T-helper 1 cell treated with Interleukin-12 subunit alpha and Interleukin-12 subunit beta and Interleukin-4 antibody, amounts not matched to agents 30 ng/mL and 1 ng/mL, for 36 hours (primary cell): ENCODE measurements at regions not wholly inside any gene's neighbourhood (a gene's known extent, or its start where the extent isn't known, plus 50 kb on each side); places are given as distances from the start of the nearest gene placed in this dataset.
"Not testable (repeated sequence)": the region's sequence is repeated elsewhere in the genome, so short reads cannot be mapped to it uniquely, and the experiment has no call there.

Source experiments
- intact Hi-C: fragments of 100-400 bp; cut with micrococcal nuclease; formaldehyde crosslinking; loops from one replicate; pipeline ENCODE4 v1.15.1; 2024

GRCh38 chr13:50464349-50465251 is 378.9 kb downstream of the DLEU7 start:
- intact Hi-C loops, result no loop called here

GRCh38 chr13:50466456-50466855 is 377.0 kb downstream of the DLEU7 start:
- intact Hi-C loops, result no loop called here

- intact Hi-C loops, result no loop called here
Measured at GRCh38 chr13:50467156-50468110, 376.1 kb downstream of the DLEU7 start.

- intact Hi-C loops, result no loop called here
Measured at GRCh38 chr13:50468849-50469669, 374.4 kb downstream of the DLEU7 start.

GRCh38 chr13:50473050-50473449 is 370.4 kb downstream of the DLEU7 start:
- intact Hi-C loops, result not testable (repeated sequence)

GRCh38 chr13:50474088-50474662 is 369.3 kb downstream of the DLEU7 start:
- intact Hi-C loops, result no loop called here

- intact Hi-C loops, result no loop called here
Measured at GRCh38 chr13:50476577-50477285, 366.8 kb downstream of the DLEU7 start.

- intact Hi-C loops, result no loop called here
Measured at GRCh38 chr13:50481936-50482335, 361.6 kb downstream of the DLEU7 start.

- intact Hi-C loops, result no loop called here
Measured at GRCh38 chr13:50483416-50483815, 360.1 kb downstream of the DLEU7 start.

- intact Hi-C loops, result loop anchor here (5.0 kb wide), 1 partner anchor 47 kb away; no protein-coding TSS in a partner anchor
Measured at GRCh38 chr13:50484472-50485113, 358.9 kb downstream of the DLEU7 start.

- intact Hi-C loops, result loop anchor here (5.0 kb wide), 1 partner anchor 49 kb away; no protein-coding TSS in a partner anchor
Measured at GRCh38 chr13:50485979-50486935, 357.2 kb downstream of the DLEU7 start.

GRCh38 chr13:50493683-50494082 is 349.8 kb downstream of the DLEU7 start:
- intact Hi-C loops, result loop anchor here (1.0 kb wide), 1 partner anchor 9 kb away; no protein-coding TSS in a partner anchor

GRCh38 chr13:50494138-50494537 is 349.4 kb downstream of the DLEU7 start:
- intact Hi-C loops, result loop anchor here (1.0 kb wide), 1 partner anchor 8 kb away; no protein-coding TSS in a partner anchor

- intact Hi-C loops, result not testable (repeated sequence)
Measured at GRCh38 chr13:50503212-50503611, 340.3 kb downstream of the DLEU7 start.

GRCh38 chr13:50509167-50509566 is 334.3 kb downstream of the DLEU7 start:
- intact Hi-C loops, result no loop called here

GRCh38 chr13:50509771-50510441 is 333.6 kb downstream of the DLEU7 start:
- intact Hi-C loops, result loop anchor here (5.0 kb wide), 4 partner anchors 82 to 513 kb away; partner anchors contain the start of gene TRIM13

GRCh38 chr13:50510885-50511545 is 332.5 kb downstream of the DLEU7 start:
- intact Hi-C loops, result loop anchor here (5.0 kb wide), 4 partner anchors 81 to 514 kb away; partner anchors contain the start of gene TRIM13
